Suprapubic skin (tissue), 4 donors: ENCODE measurements at regions not wholly inside any gene's neighbourhood (a gene's known extent, or its start where the extent isn't known, plus 50 kb on each side); places are given as distances from the start of the nearest gene placed in this dataset.

Experiments
- DNase-seq, 2 donors: peaks; one replicate each; pipeline ENCODE4 v3.0.0-alpha.2; 2019; ENCODE audit warnings: low spot score in 2 of 2
- H3K27ac ChIP-seq: fragments of 200-600 bp; sonication (generic); one replicate; pipeline ENCODE4 v1.5.1; 2019
- H3K27me3 ChIP-seq: fragments of 200-600 bp; sonication (generic); one replicate; pipeline ENCODE4 v1.5.1; 2019
- H3K36me3 ChIP-seq: fragments of 200-600 bp; sonication (generic); one replicate; pipeline ENCODE4 v1.5.1; 2019
- H3K4me1 ChIP-seq: fragments of 200-600 bp; sonication (generic); one replicate; pipeline ENCODE4 v1.5.1; 2019
- H3K4me3 ChIP-seq: fragments of 200-600 bp; sonication (generic); one replicate; pipeline ENCODE4 v1.5.1; 2019; ENCODE audit warnings: mild to moderate bottlenecking
- H3K9me3 ChIP-seq: fragments of 200-600 bp; sonication (generic); one replicate; pipeline ENCODE4 v1.5.1; 2019
- EP300 ChIP-seq: sonication (generic); formaldehyde crosslinking; IDR thresholded peaks from one replicate; pipeline ENCODE4 v1.6.1; 2017; ENCODE audit warnings: antibody characterized with exemption
- POLR2A ChIP-seq, 2 donors: fragments of 450-650 bp; IDR thresholded peaks; one replicate each; pipeline ENCODE4 v1.6.1; 2017; ENCODE audit warnings: antibody characterized with exemption in 2 of 2, mild to moderate bottlenecking in 2 of 2, moderate library complexity in 2 of 2
- POLR2AphosphoS5 ChIP-seq, 3 donors: sonication (generic); formaldehyde crosslinking; IDR thresholded peaks; one replicate each; pipeline ENCODE4 v1.6.1; 2017; ENCODE audit warnings: antibody characterized with exemption in 3 of 3
- TF ChIP-seq, protein P1 (sequence below), 2 donors: fragments of 200-600 bp in 1 of 2; fragments of 450-650 bp in 1 of 2; sonication (generic) in 1 of 2; IDR thresholded peaks; one replicate each; pipeline ENCODE4 v1.5.1; 2016 to 2019; ENCODE audit warnings: antibody characterized with exemption in 2 of 2, mild to moderate bottlenecking in 1 of 2, moderate library complexity in 1 of 2

- Histone ChIP-seq H3K4me3 (no peak overlapping the region), H3K9me3 (no peaks in the 10 kb centered on the region), H3K4me1 (no peaks in the 10 kb centered on the region), H3K27ac (no peak overlapping the region), H3K36me3 (no peaks in the 10 kb centered on the region), H3K27me3 (no peaks in the 10 kb centered on the region)
- DNase-seq: no peak
- TF ChIP-seq, protein P1, sequence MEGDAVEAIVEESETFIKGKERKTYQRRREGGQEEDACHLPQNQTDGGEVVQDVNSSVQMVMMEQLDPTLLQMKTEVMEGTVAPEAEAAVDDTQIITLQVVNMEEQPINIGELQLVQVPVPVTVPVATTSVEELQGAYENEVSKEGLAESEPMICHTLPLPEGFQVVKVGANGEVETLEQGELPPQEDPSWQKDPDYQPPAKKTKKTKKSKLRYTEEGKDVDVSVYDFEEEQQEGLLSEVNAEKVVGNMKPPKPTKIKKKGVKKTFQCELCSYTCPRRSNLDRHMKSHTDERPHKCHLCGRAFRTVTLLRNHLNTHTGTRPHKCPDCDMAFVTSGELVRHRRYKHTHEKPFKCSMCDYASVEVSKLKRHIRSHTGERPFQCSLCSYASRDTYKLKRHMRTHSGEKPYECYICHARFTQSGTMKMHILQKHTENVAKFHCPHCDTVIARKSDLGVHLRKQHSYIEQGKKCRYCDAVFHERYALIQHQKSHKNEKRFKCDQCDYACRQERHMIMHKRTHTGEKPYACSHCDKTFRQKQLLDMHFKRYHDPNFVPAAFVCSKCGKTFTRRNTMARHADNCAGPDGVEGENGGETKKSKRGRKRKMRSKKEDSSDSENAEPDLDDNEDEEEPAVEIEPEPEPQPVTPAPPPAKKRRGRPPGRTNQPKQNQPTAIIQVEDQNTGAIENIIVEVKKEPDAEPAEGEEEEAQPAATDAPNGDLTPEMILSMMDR (IDR thresholded peaks at IDR 0.05): no peak
- TF ChIP-seq EP300: no peak
- TF ChIP-seq POLR2A (IDR thresholded peaks at IDR 0.05): no peak
- TF ChIP-seq POLR2AphosphoS5 (IDR thresholded peaks at IDR 0.05): no peak
These were observed 99.4 kb downstream of the UCHL5 start for GRCh38 chr1:192959657-192960186.
